NCI-H1694 treated with DMSO at 0.1 percent for 48 hours (cell line): ENCODE measurements at regions not wholly inside any gene's neighbourhood (a gene's known extent, or its start where the extent isn't known, plus 50 kb on each side); places are given as distances from the start of the nearest gene placed in this dataset.

Experiments used
- DNase-seq: peaks from one replicate; lab custom pipeline; 2025; lab: John Stamatoyannopoulos, UW

GRCh38 chr2:150853263-150853662, 365.8 kb upstream of the RND3 start:
- DNase-seq = no peak

GRCh38 chr2:150850641-150851040, 363.2 kb upstream of the RND3 start:
- DNase-seq = no peak

GRCh38 chr2:150847578-150847977, 360.1 kb upstream of the RND3 start:
- no peak for DNase-seq

- DNase-seq = no peak
These were observed 359.2 kb upstream of the RND3 start for GRCh38 chr2:150846691-150847090.

GRCh38 chr2:150832686-150833085, 345.2 kb upstream of the RND3 start:
- DNase-seq = no peak

GRCh38 chr2:150824118-150824517, 336.7 kb upstream of the RND3 start:
- DNase-seq = no peak

GRCh38 chr2:150817422-150817821, 330.0 kb upstream of the RND3 start:
- no peak for DNase-seq

- no peak for DNase-seq
These were observed 325.3 kb upstream of the RND3 start for GRCh38 chr2:150812664-150813367.

GRCh38 chr2:150812066-150812465, 324.6 kb upstream of the RND3 start:
- DNase-seq = no peak

- DNase-seq = no peak
These were observed 323.9 kb upstream of the RND3 start for GRCh38 chr2:150811259-150811855.

GRCh38 chr2:150809103-150809502, 321.6 kb upstream of the RND3 start:
- DNase-seq = peak; percentile 63

GRCh38 chr2:150806336-150806735, 318.9 kb upstream of the RND3 start:
- no peak for DNase-seq

- DNase-seq = no peak
These were observed 316.4 kb upstream of the RND3 start for GRCh38 chr2:150803689-150804398.

- no peak for DNase-seq
These were observed 315.2 kb upstream of the RND3 start for GRCh38 chr2:150802635-150803034.

- DNase-seq = peak; percentile 39
These were observed 308.8 kb upstream of the RND3 start for GRCh38 chr2:150796236-150796635.

- no peak for DNase-seq
These were observed 305.4 kb upstream of the RND3 start for GRCh38 chr2:150792780-150793300.

GRCh38 chr2:150791567-150791966, 304.1 kb upstream of the RND3 start:
- DNase-seq = no peak

- DNase-seq = no peak
These were observed 302.0 kb upstream of the RND3 start for GRCh38 chr2:150789376-150789905.

- DNase-seq = no peak
These were observed 301.1 kb upstream of the RND3 start for GRCh38 chr2:150788426-150789140.

GRCh38 chr2:150787353-150788093, 300.1 kb upstream of the RND3 start:
- DNase-seq = no peak

GRCh38 chr2:150784389-150784788, 296.9 kb upstream of the RND3 start:
- DNase-seq = no peak
